GM19035 (cell line): ENCODE measurements at regions not wholly inside any gene's neighbourhood (a gene's known extent, or its start where the extent isn't known, plus 50 kb on each side); places are given as distances from the start of the nearest gene placed in this dataset.

Experiments used
- ATAC-seq: cut with Tn5 transposase; IDR thresholded peaks from one replicate; pipeline ENCODE4 v1.9.1; 2021; ENCODE audit not compliant: unreplicated experiment

GRCh38 chr16:86663685-86664521, 85.6 kb downstream of the FOXL1 start:
- ATAC-seq = no peak

GRCh38 chr16:86664522-86665318, 86.4 kb downstream of the FOXL1 start:
- peak; percentile 64 for ATAC-seq

GRCh38 chr16:86665319-86665675, 86.9 kb downstream of the FOXL1 start:
- ATAC-seq = no peak

GRCh38 chr16:86665929-86666328, 87.6 kb downstream of the FOXL1 start:
- no peak for ATAC-seq

- no peak for ATAC-seq
Measured at GRCh38 chr16:86667035-86667434, 88.7 kb downstream of the FOXL1 start.

GRCh38 chr16:86668136-86668910, 90.0 kb downstream of the FOXL1 start:
- no peak for ATAC-seq

- ATAC-seq = no peak
Measured at GRCh38 chr16:86669285-86669805, 91.0 kb downstream of the FOXL1 start.

- ATAC-seq = no peak
Measured at GRCh38 chr16:86669937-86670749, 91.8 kb downstream of the FOXL1 start.

- ATAC-seq = no peak
Measured at GRCh38 chr16:86670750-86671234, 92.4 kb downstream of the FOXL1 start.

- no peak for ATAC-seq
Measured at GRCh38 chr16:86671486-86672178, 93.3 kb downstream of the FOXL1 start.

GRCh38 chr16:86672179-86672863, 94.0 kb downstream of the FOXL1 start:
- ATAC-seq = no peak

GRCh38 chr16:86673090-86673955, 95.0 kb downstream of the FOXL1 start:
- ATAC-seq = no peak

GRCh38 chr16:86673956-86674453, 95.7 kb downstream of the FOXL1 start:
- ATAC-seq = no peak

- ATAC-seq = no peak
Measured at GRCh38 chr16:86676254-86676670, 97.9 kb downstream of the FOXL1 start.

- ATAC-seq = no peak
Measured at GRCh38 chr16:86679490-86679889, 101.1 kb downstream of the FOXL1 start.

- ATAC-seq = no peak
Measured at GRCh38 chr16:86680162-86680561, 101.8 kb downstream of the FOXL1 start.

- no peak for ATAC-seq
Measured at GRCh38 chr16:86680661-86681030, 102.3 kb downstream of the FOXL1 start.
